ENCODE measurements at regions not wholly inside any gene's neighbourhood (a gene's known extent, or its start where the extent isn't known, plus 50 kb on each side); places are given as distances from the start of the nearest gene placed in this dataset.

- no peak overlapping the region for H3K4me3 ChIP-seq (ENCODE audit: low read depth, low read length)
- no peak for DNase-seq (ENCODE audit: low read depth)
- no peak for TF ChIP-seq CTCF (IDR thresholded peaks at IDR 0.05; ENCODE audit: insufficient read depth, low read depth, low read length)
Observed at GRCh38 chr3:106817706-106818105, 559.5 kb upstream of the CCDC54 start.

GRCh38 chr3:106819440-106819839, 557.8 kb upstream of the CCDC54 start:
- no peak for TF ChIP-seq CTCF (IDR thresholded peaks at IDR 0.05; ENCODE audit: insufficient read depth, low read depth, low read length)
- no peak for DNase-seq (ENCODE audit: low read depth)
- no peak overlapping the region for H3K4me3 ChIP-seq (ENCODE audit: low read depth, low read length)

GRCh38 chr3:106820726-106821362, 556.4 kb upstream of the CCDC54 start:
- DNase-seq (ENCODE audit: low read depth), result no peak
- H3K4me3 ChIP-seq (ENCODE audit: low read depth, low read length), result no peak overlapping the region
- no peak for TF ChIP-seq CTCF (IDR thresholded peaks at IDR 0.05; ENCODE audit: insufficient read depth, low read depth, low read length)

- H3K4me3 ChIP-seq (ENCODE audit: low read depth, low read length), result no peak overlapping the region
- no peak for DNase-seq (ENCODE audit: low read depth)
- no peak for TF ChIP-seq CTCF (IDR thresholded peaks at IDR 0.05; ENCODE audit: insufficient read depth, low read depth, low read length)
Observed at GRCh38 chr3:106821801-106822200, 555.4 kb upstream of the CCDC54 start.

GRCh38 chr3:106822204-106822603, 555.0 kb upstream of the CCDC54 start:
- DNase-seq (ENCODE audit: low read depth), result no peak
- no peak for TF ChIP-seq CTCF (IDR thresholded peaks at IDR 0.05; ENCODE audit: insufficient read depth, low read depth, low read length)
- H3K4me3 ChIP-seq (ENCODE audit: low read depth, low read length), result no peak overlapping the region

- DNase-seq (ENCODE audit: low read depth), result no peak
- no peak for TF ChIP-seq CTCF (IDR thresholded peaks at IDR 0.05; ENCODE audit: insufficient read depth, low read depth, low read length)
- H3K4me3 ChIP-seq (ENCODE audit: low read depth, low read length), result no peak overlapping the region
Observed at GRCh38 chr3:106823701-106824100, 553.5 kb upstream of the CCDC54 start.

- peak; percentile 63 for DNase-seq (ENCODE audit: low read depth)
- peak; percentile 47 for TF ChIP-seq CTCF (IDR thresholded peaks at IDR 0.05; ENCODE audit: insufficient read depth, low read depth, low read length)
- no peak overlapping the region for H3K4me3 ChIP-seq (ENCODE audit: low read depth, low read length)
Observed at GRCh38 chr3:106824856-106825255, 552.4 kb upstream of the CCDC54 start.
